Endothelial cell of umbilical vein (primary cell): ENCODE measurements at regions not wholly inside any gene's neighbourhood (a gene's known extent, or its start where the extent isn't known, plus 50 kb on each side); places are given as distances from the start of the nearest gene placed in this dataset.

ENCODE experiments used
- BruUV-seq: library from RNA; stranded (reverse); fragments of 400-500 nt; replicated peaks from 2 replicates; lab custom pipeline; 2021; lab: Mats Ljungman, UMichigan
- CTCF ChIA-PET: fragments of 300-600, 350-600 bp; sonication (Branson Sonifier 250); formaldehyde crosslinking; loops from one replicate; lab custom pipeline; 2021; ENCODE audit warnings: antibody characterized with exemption, inconsistent platforms; lab: Charles Lee
- POLR2A ChIA-PET: fragments of 300-600, 350-600 bp; sonication (Branson Sonifier 250); formaldehyde crosslinking; loops from one replicate; lab custom pipeline; 2021; ENCODE audit warnings: antibody characterized with exemption, inconsistent platforms; lab: Charles Lee
- DNase-seq: peaks from one replicate; pipeline ENCODE4 v3.0.0-alpha.2; 2011; ENCODE audit warnings: low read depth, low spot score
- FAIRE-seq: peaks from 2 replicates; lab custom pipeline; 2011; peaks lifted over from hg19 to GRCh38; lab: Jason Lieb, UNC
- H2AFZ ChIP-seq: 2 replicates; pipeline ENCODE4 v1.6.0; 2012; ENCODE audit warnings: low read depth, low read length, control low read depth, inconsistent platforms
- H3K27ac ChIP-seq: 2 replicates; pipeline ENCODE4 v1.5.1; 2011; ENCODE audit warnings: low read depth, mild to moderate bottlenecking, control low read depth, low read length, moderate library complexity; ENCODE audit not compliant: insufficient read depth
- H3K27me3 ChIP-seq, 2 experiments: 2 replicates each; pipeline versions ENCODE4 v1.6.0 to v1.6.1; 2011; ENCODE audit warnings: low read length in 2 of 2, mixed read lengths in 1 of 2; ENCODE audit not compliant: control insufficient read depth in 2 of 2, insufficient read depth in 2 of 2
- H3K36me3 ChIP-seq, 2 experiments: 2 replicates in 1 of 2; 3 replicates in 1 of 2; pipeline ENCODE4 v1.5.1; 2011; ENCODE audit warnings: low read length in 2 of 2, mild to moderate bottlenecking in 1 of 2, moderate library complexity in 1 of 2; ENCODE audit not compliant: control insufficient read depth in 2 of 2, insufficient read depth in 2 of 2; ENCODE audit errors: extremely low read depth in 1 of 2
- H3K4me1 ChIP-seq: 3 replicates; pipeline ENCODE4 v1.5.1; 2011; ENCODE audit warnings: mild to moderate bottlenecking, low read length; ENCODE audit not compliant: control insufficient read depth, insufficient read depth; ENCODE audit errors: extremely low read depth
- H3K4me2 ChIP-seq: 2 replicates; pipeline ENCODE4 v1.6.1; 2011; ENCODE audit warnings: low read length, control low read depth, mixed read lengths; ENCODE audit not compliant: insufficient read depth
- H3K4me3 ChIP-seq, 3 experiments: fragments of 200-600 bp in 1 of 3; sonication (generic), shearing (Covaris generic) in 1 of 3; replicated peaks in 1 of 3; 2 replicates each; pipeline ENCODE4 v1.5.1; 2011 to 2016; ENCODE audit warnings: control low read depth in 3 of 3, low read length in 3 of 3, mild to moderate bottlenecking in 2 of 3, inconsistent platforms in 1 of 3, low read depth in 1 of 3, moderate library complexity in 1 of 3; ENCODE audit not compliant: insufficient read depth in 1 of 3
- H3K79me2 ChIP-seq: 2 replicates; pipeline ENCODE4 v1.6.0; 2012; ENCODE audit warnings: low read length, inconsistent platforms; ENCODE audit not compliant: control insufficient read depth, insufficient read depth
- H3K9ac ChIP-seq: replicated peaks from 2 replicates; pipeline ENCODE3; 2011; ENCODE audit warnings: low read length, control low read depth; ENCODE audit not compliant: insufficient read depth; ENCODE audit errors: extremely low read depth
- H3K9me1 ChIP-seq: replicated peaks from 3 replicates; pipeline ENCODE4 v1.6.0; 2011; ENCODE audit warnings: mild to moderate bottlenecking, low read length; ENCODE audit not compliant: control insufficient read depth, insufficient read depth; ENCODE audit errors: extremely low read depth
- H3K9me3 ChIP-seq: replicated peaks from 2 replicates; pipeline ENCODE4 v1.5.1; 2012; ENCODE audit warnings: low read length, inconsistent platforms; ENCODE audit not compliant: control insufficient read depth, insufficient read depth
- H4K20me1 ChIP-seq: replicated peaks from 2 replicates; pipeline ENCODE3; 2011; ENCODE audit warnings: mild to moderate bottlenecking, low read length; ENCODE audit not compliant: control insufficient read depth, insufficient read depth; ENCODE audit errors: extremely low read depth
- CTCF ChIP-seq, 2 donors: IDR thresholded peaks; 1 replicate in 1 of 2; 2 replicates in 1 of 2; pipeline ENCODE4 v1.5.1; 2011; ENCODE audit warnings: low read length in 2 of 2, mild to moderate bottlenecking in 2 of 2, moderate library complexity in 2 of 2, control low read depth in 1 of 2, inconsistent platforms in 1 of 2, low read depth in 1 of 2; ENCODE audit not compliant: insufficient read depth in 1 of 2; ENCODE audit errors: extremely low read depth in 1 of 2
- EZH2 ChIP-seq: IDR thresholded peaks from 2 replicates; pipeline ENCODE4 v1.6.1; 2012; ENCODE audit warnings: borderline replicate concordance, low read depth, mild to moderate bottlenecking, moderate library complexity, low read length, inconsistent platforms; ENCODE audit not compliant: severe bottlenecking
- FOS ChIP-seq: IDR thresholded peaks from 2 replicates; pipeline ENCODE4 v1.6.1; 2011; ENCODE audit warnings: mild to moderate bottlenecking, low read length, moderate library complexity, borderline replicate concordance; ENCODE audit not compliant: insufficient read depth
- GATA2 ChIP-seq: IDR thresholded peaks from 2 replicates; pipeline ENCODE4 v1.7.0; 2011; ENCODE audit warnings: low read depth, mild to moderate bottlenecking, moderate library complexity, mixed read lengths, low read length; ENCODE audit not compliant: insufficient read length, insufficient read depth
- JUN ChIP-seq: IDR thresholded peaks from 2 replicates; pipeline ENCODE4 v1.6.1; 2011; ENCODE audit warnings: borderline replicate concordance, low read depth; ENCODE audit not compliant: insufficient read length, insufficient read depth
- MYC ChIP-seq: IDR thresholded peaks from one replicate; pipeline ENCODE4 v1.6.1; 2011; ENCODE audit warnings: mild to moderate bottlenecking, low read depth, low read length
- POLR2A ChIP-seq: IDR thresholded peaks from 2 replicates; pipeline ENCODE4 v1.6.1; 2012; ENCODE audit warnings: low read depth, mild to moderate bottlenecking, control low read depth, low read length
- POLR2AphosphoS5 ChIP-seq: IDR thresholded peaks from 2 replicates; pipeline ENCODE4 v1.6.1; 2012; ENCODE audit warnings: low read depth, mild to moderate bottlenecking, control low read depth, low read length, moderate library complexity; ENCODE audit not compliant: insufficient read depth
- dilution Hi-C: fragments of 300-500 bp; cut with MboI; formaldehyde crosslinking; loops from one replicate; pipeline ENCODE4 v1.15.0; 2019; ENCODE audit warnings: low sequenced_read_pairs; ENCODE audit not compliant: extremely low pct_ligation_motif_present
- intact Hi-C: fragments of 100-400 bp; cut with micrococcal nuclease; formaldehyde crosslinking; loops from one replicate; pipeline ENCODE4 v1.10.0; 2022
- TF ChIP-seq, protein P1 (sequence below): IDR thresholded peaks from 2 replicates; pipeline ENCODE4 v1.6.1; 2011; ENCODE audit not compliant: insufficient read depth, insufficient read length

DNA sequence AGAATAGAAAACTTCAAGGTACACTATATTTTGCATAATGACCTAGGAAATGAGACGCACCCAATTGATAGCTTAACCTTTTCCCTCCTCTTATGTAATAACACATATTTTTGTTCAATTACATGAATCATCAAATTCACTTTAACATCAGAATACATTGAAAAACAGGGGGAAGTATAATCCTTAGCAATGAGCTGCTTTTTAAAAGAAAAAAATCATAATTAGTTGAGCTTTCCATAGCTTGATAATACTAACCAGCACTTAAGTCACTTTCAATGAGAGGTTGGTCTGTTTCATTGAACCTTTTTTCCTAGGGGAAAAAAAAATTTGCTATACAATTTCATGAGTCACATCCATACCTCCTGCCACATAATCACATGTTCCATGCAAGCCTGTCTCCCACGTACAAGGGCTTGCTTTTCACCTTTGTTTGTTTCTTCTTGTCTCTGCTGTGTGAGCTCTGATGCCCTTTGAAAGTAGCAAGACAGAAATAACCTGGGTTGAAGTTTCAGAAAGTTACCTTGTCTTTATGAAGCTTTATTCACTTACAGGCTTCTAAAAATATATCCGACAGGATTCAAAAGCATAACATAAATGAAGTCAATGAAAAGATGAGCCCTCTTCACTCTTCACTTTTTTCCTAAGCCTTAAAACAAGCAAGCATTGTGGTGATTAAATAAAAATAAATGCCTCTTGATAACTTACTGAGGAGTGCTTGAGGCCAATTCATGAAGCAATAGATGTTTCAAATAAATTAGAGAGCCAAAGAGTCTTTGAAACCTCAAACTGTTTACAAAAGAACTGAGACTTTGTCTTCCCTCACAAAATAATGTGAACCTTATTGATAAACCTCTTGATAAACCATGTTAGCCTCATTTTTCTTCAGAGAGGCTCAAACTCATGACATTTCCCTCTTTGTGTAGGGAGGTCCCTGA, 108.5 kb downstream of the FEM1C start:
- Histone ChIP-seq H3K9me1 (no peaks in the 10 kb centered on the region), H3K4me1 (no peaks in the 10 kb centered on the region), H3K79me2 (no peaks in the 10 kb centered on the region), H4K20me1 (no peaks in the 10 kb centered on the region), H3K36me3 (no peaks in the 10 kb centered on the region), H3K27me3 (no peaks in the 10 kb centered on the region), H3K4me3 (no peak overlapping the region), H3K9ac (no peak overlapping the region), H3K27ac (no peak overlapping the region), H3K4me2 (no peak overlapping the region), H2AFZ (no peak overlapping the region), H3K9me3 (no peaks in the 10 kb centered on the region)
- FAIRE-seq (no peak), DNase-seq (no peak)
- dilution Hi-C loops, result no loop called here
- ChIA-PET POLR2A (no interaction called here), CTCF (interaction anchor here (0.9 to 1.3 kb wide), 4 partner anchors 10 to 139 kb away, joined by 3 to 4 read pairs (median 4); no protein-coding TSS in a partner anchor)
- intact Hi-C loops, result no loop called here
- TF ChIP-seq POLR2AphosphoS5 (no peak), MYC (no peak), EZH2 (no peak), POLR2A (no peak), GATA2 (no peak), FOS (no peak), JUN (no peak), CTCF (IDR thresholded peaks at IDR 0.05; ENCODE audit: extremely low read depth in 1 of 2, insufficient read depth in 1 of 2, low read depth in 1 of 2, low read length in 2 of 2) (no peak)
- TF ChIP-seq, protein P1, sequence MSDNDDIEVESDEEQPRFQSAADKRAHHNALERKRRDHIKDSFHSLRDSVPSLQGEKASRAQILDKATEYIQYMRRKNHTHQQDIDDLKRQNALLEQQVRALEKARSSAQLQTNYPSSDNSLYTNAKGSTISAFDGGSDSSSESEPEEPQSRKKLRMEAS, result no peak
- BruUV-seq, result no TSS peak
